GM23338 (cell line): ENCODE measurements at regions not wholly inside any gene's neighbourhood (a gene's known extent, or its start where the extent isn't known, plus 50 kb on each side); places are given as distances from the start of the nearest gene placed in this dataset.

ENCODE experiments used
- ATAC-seq: fragments of 200-7000 bp; cut with Tn5 transposase; 3 replicates; pipeline ENCODE4 v1.9.1; 2020
- DNase-seq: peaks from one replicate; pipeline ENCODE4 v3.0.0-alpha.2; 2015; ENCODE audit warnings: low spot score
- H2AFZ ChIP-seq: fragments of 200-600 bp; sonication (generic); 2 replicates; pipeline ENCODE4 v1.8.0; 2016; ENCODE audit warnings: antibody characterized with exemption, mild to moderate bottlenecking, moderate library complexity
- H3F3A ChIP-seq: fragments of 200-600 bp; sonication (generic); replicated peaks from 2 replicates; pipeline ENCODE4 v1.8.0; 2017; ENCODE audit warnings: antibody characterized with exemption, mixed run types, low read depth
- H3K27ac ChIP-seq: fragments of 200-600 bp; sonication (generic); 2 replicates; pipeline ENCODE4 v1.6.1; 2016; ENCODE audit warnings: low read depth
- H3K27me3 ChIP-seq: fragments of 200-600 bp; sonication (generic); 2 replicates; pipeline ENCODE4 v1.8.0; 2016; ENCODE audit warnings: mild to moderate bottlenecking, mixed run types, moderate library complexity; ENCODE audit not compliant: insufficient read depth
- H3K36me3 ChIP-seq: fragments of 200-600 bp; sonication (generic); 2 replicates; pipeline ENCODE4 v1.8.0; 2016; ENCODE audit warnings: mild to moderate bottlenecking; ENCODE audit not compliant: insufficient read depth
- H3K4me1 ChIP-seq: fragments of 200-600 bp; sonication (generic); 2 replicates; pipeline ENCODE4 v1.8.0; 2016; ENCODE audit warnings: mild to moderate bottlenecking, moderate library complexity; ENCODE audit not compliant: insufficient read depth
- H3K4me2 ChIP-seq: fragments of 200-600 bp; sonication (generic); 2 replicates; pipeline ENCODE4 v1.7.1; 2017; ENCODE audit warnings: mixed run types
- H3K4me3 ChIP-seq: fragments of 200-600 bp; sonication (generic); 2 replicates; pipeline ENCODE4 v1.6.1; 2016; ENCODE audit warnings: mixed run types
- H3K79me2 ChIP-seq: fragments of 200-600 bp; sonication (generic); replicated peaks from 2 replicates; pipeline ENCODE4 v1.8.0; 2017; ENCODE audit warnings: mild to moderate bottlenecking; ENCODE audit not compliant: insufficient read depth
- H3K9me2 ChIP-seq: fragments of 200-600 bp; sonication (generic); 2 replicates; pipeline ENCODE4 v1.8.0; 2017; ENCODE audit not compliant: insufficient read depth
- H4K20me1 ChIP-seq: fragments of 200-600 bp; sonication (generic); replicated peaks from 2 replicates; pipeline ENCODE4 v1.8.0; 2017; ENCODE audit warnings: mild to moderate bottlenecking; ENCODE audit not compliant: insufficient read depth
- H3K27ac Mint-ChIP-seq: 2 replicates; pipeline ENCODE4 v1.8.0; 2020; ENCODE audit warnings: inconsistent platforms, mild to moderate bottlenecking, moderate library complexity, mixed read lengths
- H3K27me3 Mint-ChIP-seq: 3 replicates; pipeline ENCODE4 v1.8.0; 2022; ENCODE audit warnings: low read depth, mild to moderate bottlenecking, moderate library complexity, mixed read lengths, inconsistent platforms; ENCODE audit not compliant: insufficient read depth, poor library complexity
- H3K36me3 Mint-ChIP-seq: 3 replicates; pipeline ENCODE4 v1.8.0; 2021; ENCODE audit warnings: low read depth, mild to moderate bottlenecking, inconsistent platforms, moderate library complexity, mixed read lengths
- H3K4me1 Mint-ChIP-seq: 3 replicates; pipeline ENCODE4 v1.8.0; 2020; ENCODE audit warnings: mild to moderate bottlenecking, inconsistent platforms, mixed read lengths
- H3K4me3 Mint-ChIP-seq: 3 replicates; pipeline ENCODE4 v1.8.0; 2021; ENCODE audit warnings: moderate library complexity, mild to moderate bottlenecking, inconsistent platforms, mixed read lengths
- H3K9me3 Mint-ChIP-seq: 3 replicates; pipeline ENCODE4 v1.8.0; 2020; ENCODE audit warnings: moderate library complexity, mild to moderate bottlenecking, inconsistent platforms, mixed read lengths
- EZH2 ChIP-seq: fragments of 200-600 bp; sonication (generic); IDR thresholded peaks from one replicate; pipeline ENCODE4 v1.8.0; 2017; ENCODE audit warnings: antibody characterized with exemption, mild to moderate bottlenecking, low read depth; ENCODE audit not compliant: unreplicated experiment
- EZH2phosphoT487 ChIP-seq: fragments of 200-600 bp; sonication (generic); IDR thresholded peaks from one replicate; pipeline ENCODE4 v1.8.1; 2018; ENCODE audit warnings: antibody characterized with exemption; ENCODE audit not compliant: unreplicated experiment
- JUNB ChIP-seq: IDR thresholded peaks from one replicate; pipeline ENCODE4 v1.6.1; 2016; ENCODE audit warnings: antibody characterized with exemption; ENCODE audit not compliant: unreplicated experiment
- NANOG ChIP-seq: IDR thresholded peaks from 2 replicates; pipeline ENCODE4 v1.6.1; 2016; ENCODE audit warnings: antibody characterized with exemption, borderline replicate concordance
- STAT1 ChIP-seq: IDR thresholded peaks from one replicate; pipeline ENCODE4 v1.6.1; 2016; ENCODE audit warnings: antibody characterized with exemption; ENCODE audit not compliant: unreplicated experiment
- ZNF114 ChIP-seq: fragments of 250-450 bp; sonication (Bioruptor Pico); IDR thresholded peaks from 2 replicates; pipeline ENCODE4 v1.5.0; 2020; ENCODE audit warnings: mild to moderate bottlenecking, moderate library complexity
- ZNF331 ChIP-seq: fragments of 250-450 bp; sonication (Bioruptor Pico); IDR thresholded peaks from 2 replicates; pipeline ENCODE4 v1.5.0; 2020; ENCODE audit warnings: low read depth, mild to moderate bottlenecking, moderate library complexity
- TF ChIP-seq, protein P1 (sequence below): IDR thresholded peaks from one replicate; pipeline ENCODE4 v1.6.1; 2018; ENCODE audit warnings: antibody characterized with exemption; ENCODE audit not compliant: unreplicated experiment
- TF ChIP-seq, protein P2 (sequence below): fragments of 250-450 bp; sonication (Bioruptor Pico); IDR thresholded peaks from 2 replicates; pipeline ENCODE4 v1.5.0; 2020; ENCODE audit warnings: mild to moderate bottlenecking, moderate library complexity

DNA sequence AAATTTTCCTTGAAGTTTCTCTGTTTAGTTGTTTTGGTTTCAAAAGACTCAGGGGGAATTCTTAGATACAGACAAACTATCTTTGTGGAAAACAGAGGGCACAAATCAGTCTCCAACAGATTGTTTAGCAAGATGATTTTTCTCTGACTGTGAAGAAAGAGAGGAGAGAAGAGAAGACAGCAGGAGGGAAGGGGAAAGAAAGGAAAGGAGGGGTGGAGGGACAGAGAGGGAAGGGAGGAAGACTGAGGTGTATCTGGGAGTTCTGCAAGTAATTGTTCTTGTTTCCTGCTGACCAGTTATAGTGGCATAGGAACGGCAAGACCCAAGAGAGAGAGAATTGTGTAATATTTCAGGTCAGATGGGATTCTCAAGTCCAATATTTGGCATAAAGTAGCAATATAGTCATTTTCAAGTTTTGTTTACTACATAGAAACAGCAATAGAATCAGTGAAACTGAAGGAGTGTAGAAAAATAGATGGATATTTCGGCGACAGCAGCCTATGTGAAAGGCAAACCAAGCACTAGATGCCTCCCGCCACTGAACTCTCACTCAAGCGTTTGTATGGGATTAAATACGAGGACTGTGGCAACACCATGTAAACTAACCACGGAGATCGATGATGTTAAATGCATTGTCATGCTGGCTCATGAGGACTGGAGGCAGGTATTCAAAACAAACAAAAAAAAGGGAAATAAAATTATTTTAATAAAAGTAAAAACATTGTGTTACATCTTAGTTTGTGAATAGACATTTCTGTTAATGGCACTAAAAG lies 342.5 kb downstream of the SLC16A7 start (continued):
- TF ChIP-seq, protein P1, sequence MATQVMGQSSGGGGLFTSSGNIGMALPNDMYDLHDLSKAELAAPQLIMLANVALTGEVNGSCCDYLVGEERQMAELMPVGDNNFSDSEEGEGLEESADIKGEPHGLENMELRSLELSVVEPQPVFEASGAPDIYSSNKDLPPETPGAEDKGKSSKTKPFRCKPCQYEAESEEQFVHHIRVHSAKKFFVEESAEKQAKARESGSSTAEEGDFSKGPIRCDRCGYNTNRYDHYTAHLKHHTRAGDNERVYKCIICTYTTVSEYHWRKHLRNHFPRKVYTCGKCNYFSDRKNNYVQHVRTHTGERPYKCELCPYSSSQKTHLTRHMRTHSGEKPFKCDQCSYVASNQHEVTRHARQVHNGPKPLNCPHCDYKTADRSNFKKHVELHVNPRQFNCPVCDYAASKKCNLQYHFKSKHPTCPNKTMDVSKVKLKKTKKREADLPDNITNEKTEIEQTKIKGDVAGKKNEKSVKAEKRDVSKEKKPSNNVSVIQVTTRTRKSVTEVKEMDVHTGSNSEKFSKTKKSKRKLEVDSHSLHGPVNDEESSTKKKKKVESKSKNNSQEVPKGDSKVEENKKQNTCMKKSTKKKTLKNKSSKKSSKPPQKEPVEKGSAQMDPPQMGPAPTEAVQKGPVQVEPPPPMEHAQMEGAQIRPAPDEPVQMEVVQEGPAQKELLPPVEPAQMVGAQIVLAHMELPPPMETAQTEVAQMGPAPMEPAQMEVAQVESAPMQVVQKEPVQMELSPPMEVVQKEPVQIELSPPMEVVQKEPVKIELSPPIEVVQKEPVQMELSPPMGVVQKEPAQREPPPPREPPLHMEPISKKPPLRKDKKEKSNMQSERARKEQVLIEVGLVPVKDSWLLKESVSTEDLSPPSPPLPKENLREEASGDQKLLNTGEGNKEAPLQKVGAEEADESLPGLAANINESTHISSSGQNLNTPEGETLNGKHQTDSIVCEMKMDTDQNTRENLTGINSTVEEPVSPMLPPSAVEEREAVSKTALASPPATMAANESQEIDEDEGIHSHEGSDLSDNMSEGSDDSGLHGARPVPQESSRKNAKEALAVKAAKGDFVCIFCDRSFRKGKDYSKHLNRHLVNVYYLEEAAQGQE = no peak
- TF ChIP-seq ZNF331 (CRISPR knock-in tag) (no peak), EZH2 (no peak)

DNA sequence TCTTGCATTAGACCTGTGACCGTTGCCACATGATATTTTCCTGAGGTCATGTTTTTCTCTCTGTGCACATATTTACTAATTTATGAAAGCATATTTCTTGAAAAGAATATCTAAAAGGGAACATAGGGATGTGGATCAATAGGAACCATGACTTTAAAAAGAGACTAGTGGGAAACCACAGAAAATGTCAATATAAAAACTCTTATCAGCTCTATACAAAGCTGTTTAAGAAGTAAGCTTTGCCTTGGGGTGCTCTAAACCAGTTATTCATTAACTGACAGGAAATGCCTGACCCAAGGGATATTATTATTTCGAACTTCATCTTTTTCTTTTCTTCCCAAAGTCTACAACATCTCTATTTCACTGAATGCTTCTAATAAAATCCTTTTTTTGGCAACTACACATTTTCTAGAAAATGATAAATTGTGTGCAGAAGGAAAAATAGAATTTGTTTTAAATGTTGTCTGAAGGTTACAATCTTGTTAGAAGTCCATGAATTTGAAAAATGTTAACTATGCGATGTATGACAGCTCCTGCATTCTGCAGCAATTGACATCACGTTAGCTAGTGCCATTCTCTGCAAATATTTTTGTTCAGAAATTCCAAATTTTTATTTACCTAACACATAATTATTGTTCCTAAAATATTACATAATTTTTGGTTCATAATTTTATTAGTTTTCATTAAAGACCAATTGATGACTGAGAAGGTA lies 345.0 kb downstream of the SLC16A7 start:
- H3K27me3 Mint-ChIP-seq = peaks cover 20% of the 10 kb centered on the region
- ATAC-seq (no peak), DNase-seq (no peak)
- Histone ChIP-seq H3K4me3 (no peak overlapping the region), H3K4me2 (no peak overlapping the region), H3F3A (no peaks in the 10 kb centered on the region), H3K79me2 (no peaks in the 10 kb centered on the region), H3K4me1 (peaks cover 17% of the 10 kb centered on the region), H2AFZ (no peak overlapping the region), H3K36me3 (no peaks in the 10 kb centered on the region), H4K20me1 (no peaks in the 10 kb centered on the region), H3K27me3 (peaks cover 6% of the 10 kb centered on the region; the same call in 1 of the 2 replicates), H3K9me2 (no peaks in the 10 kb centered on the region), H3K27ac (no peak overlapping the region)
- no peak overlapping the region for H3K4me3 Mint-ChIP-seq
- no peaks in the 10 kb centered on the region for H3K9me3 Mint-ChIP-seq
- peaks cover 22% of the 10 kb centered on the region for H3K4me1 Mint-ChIP-seq
- no peak overlapping the region for H3K27ac Mint-ChIP-seq
- no peaks in the 10 kb centered on the region for H3K36me3 Mint-ChIP-seq
- TF ChIP-seq, protein P2, sequence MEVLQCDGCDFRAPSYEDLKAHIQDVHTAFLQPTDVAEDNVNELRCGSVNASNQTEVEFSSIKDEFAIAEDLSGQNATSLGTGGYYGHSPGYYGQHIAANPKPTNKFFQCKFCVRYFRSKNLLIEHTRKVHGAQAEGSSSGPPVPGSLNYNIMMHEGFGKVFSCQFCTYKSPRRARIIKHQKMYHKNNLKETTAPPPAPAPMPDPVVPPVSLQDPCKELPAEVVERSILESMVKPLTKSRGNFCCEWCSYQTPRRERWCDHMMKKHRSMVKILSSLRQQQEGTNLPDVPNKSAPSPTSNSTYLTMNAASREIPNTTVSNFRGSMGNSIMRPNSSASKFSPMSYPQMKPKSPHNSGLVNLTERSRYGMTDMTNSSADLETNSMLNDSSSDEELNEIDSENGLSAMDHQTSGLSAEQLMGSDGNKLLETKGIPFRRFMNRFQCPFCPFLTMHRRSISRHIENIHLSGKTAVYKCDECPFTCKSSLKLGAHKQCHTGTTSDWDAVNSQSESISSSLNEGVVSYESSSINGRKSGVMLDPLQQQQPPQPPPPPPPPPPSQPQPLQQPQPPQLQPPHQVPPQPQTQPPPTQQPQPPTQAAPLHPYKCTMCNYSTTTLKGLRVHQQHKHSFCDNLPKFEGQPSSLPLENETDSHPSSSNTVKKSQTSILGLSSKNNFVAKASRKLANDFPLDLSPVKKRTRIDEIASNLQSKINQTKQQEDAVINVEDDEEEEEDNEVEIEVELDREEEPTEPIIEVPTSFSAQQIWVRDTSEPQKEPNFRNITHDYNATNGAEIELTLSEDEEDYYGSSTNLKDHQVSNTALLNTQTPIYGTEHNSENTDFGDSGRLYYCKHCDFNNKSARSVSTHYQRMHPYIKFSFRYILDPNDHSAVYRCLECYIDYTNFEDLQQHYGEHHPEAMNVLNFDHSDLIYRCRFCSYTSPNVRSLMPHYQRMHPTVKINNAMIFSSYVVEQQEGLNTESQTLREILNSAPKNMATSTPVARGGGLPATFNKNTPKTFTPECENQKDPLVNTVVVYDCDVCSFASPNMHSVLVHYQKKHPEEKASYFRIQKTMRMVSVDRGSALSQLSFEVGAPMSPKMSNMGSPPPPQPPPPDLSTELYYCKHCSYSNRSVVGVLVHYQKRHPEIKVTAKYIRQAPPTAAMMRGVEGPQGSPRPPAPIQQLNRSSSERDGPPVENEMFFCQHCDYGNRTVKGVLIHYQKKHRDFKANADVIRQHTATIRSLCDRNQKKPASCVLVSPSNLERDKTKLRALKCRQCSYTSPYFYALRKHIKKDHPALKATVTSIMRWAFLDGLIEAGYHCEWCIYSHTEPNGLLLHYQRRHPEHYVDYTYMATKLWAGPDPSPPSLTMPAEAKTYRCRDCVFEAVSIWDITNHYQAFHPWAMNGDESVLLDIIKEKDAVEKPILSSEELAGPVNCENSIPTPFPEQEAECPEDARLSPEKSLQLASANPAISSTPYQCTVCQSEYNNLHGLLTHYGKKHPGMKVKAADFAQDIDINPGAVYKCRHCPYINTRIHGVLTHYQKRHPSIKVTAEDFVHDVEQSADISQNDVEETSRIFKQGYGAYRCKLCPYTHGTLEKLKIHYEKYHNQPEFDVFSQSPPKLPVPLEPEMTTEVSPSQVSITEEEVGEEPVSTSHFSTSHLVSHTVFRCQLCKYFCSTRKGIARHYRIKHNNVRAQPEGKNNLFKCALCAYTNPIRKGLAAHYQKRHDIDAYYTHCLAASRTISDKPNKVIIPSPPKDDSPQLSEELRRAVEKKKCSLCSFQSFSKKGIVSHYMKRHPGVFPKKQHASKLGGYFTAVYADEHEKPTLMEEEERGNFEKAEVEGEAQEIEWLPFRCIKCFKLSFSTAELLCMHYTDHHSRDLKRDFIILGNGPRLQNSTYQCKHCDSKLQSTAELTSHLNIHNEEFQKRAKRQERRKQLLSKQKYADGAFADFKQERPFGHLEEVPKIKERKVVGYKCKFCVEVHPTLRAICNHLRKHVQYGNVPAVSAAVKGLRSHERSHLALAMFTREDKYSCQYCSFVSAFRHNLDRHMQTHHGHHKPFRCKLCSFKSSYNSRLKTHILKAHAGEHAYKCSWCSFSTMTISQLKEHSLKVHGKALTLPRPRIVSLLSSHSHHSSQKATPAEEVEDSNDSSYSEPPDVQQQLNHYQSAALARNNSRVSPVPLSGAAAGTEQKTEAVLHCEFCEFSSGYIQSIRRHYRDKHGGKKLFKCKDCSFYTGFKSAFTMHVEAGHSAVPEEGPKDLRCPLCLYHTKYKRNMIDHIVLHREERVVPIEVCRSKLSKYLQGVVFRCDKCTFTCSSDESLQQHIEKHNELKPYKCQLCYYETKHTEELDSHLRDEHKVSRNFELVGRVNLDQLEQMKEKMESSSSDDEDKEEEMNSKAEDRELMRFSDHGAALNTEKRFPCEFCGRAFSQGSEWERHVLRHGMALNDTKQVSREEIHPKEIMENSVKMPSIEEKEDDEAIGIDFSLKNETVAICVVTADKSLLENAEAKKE (CRISPR knock-in tag) = no peak
- TF ChIP-seq, protein P1 = no peak
- TF ChIP-seq NANOG = no peak
- TF ChIP-seq ZNF114 (CRISPR knock-in tag) = no peak
- no peak for TF ChIP-seq STAT1
- TF ChIP-seq ZNF331 (CRISPR knock-in tag) = no peak
- TF ChIP-seq EZH2phosphoT487 = no peak
- TF ChIP-seq JUNB = no peak
- TF ChIP-seq EZH2 = no peak
